BLaER1 (cell line): ENCODE measurements at regions not wholly inside any gene's neighbourhood (a gene's known extent, or its start where the extent isn't known, plus 50 kb on each side); places are given as distances from the start of the nearest gene placed in this dataset.

ENCODE experiments used
- H3K27ac ChIP-seq: shearing (Covaris generic); formaldehyde crosslinking; 2 replicates; pipeline ENCODE4 v1.8.1; 2022
- H3K27me3 ChIP-seq: shearing (Covaris generic); formaldehyde crosslinking; 2 replicates; pipeline ENCODE4 v1.8.1; 2022
- H3K36me3 ChIP-seq: shearing (Covaris generic); formaldehyde crosslinking; 2 replicates; pipeline ENCODE4 v1.8.1; 2022
- H3K4me1 ChIP-seq: shearing (Covaris generic); formaldehyde crosslinking; 2 replicates; pipeline ENCODE4 v1.8.1; 2022
- H3K4me2 ChIP-seq: shearing (Covaris generic); formaldehyde crosslinking; 2 replicates; pipeline ENCODE4 v1.8.1; 2022
- H3K4me3 ChIP-seq: shearing (Covaris generic); formaldehyde crosslinking; 2 replicates; pipeline ENCODE4 v1.8.1; 2022
- H3K9ac ChIP-seq: shearing (Covaris generic); formaldehyde crosslinking; 2 replicates; pipeline ENCODE4 v1.8.1; 2022
- H3K9me3 ChIP-seq: shearing (Covaris generic); formaldehyde crosslinking; 2 replicates; pipeline ENCODE4 v1.8.1; 2022
- H4K20me1 ChIP-seq: shearing (Covaris generic); formaldehyde crosslinking; 2 replicates; pipeline ENCODE4 v1.8.1; 2022
- Cebpa-rat ChIP-seq: shearing (Covaris generic); IDR thresholded peaks from 2 replicates; pipeline ENCODE4 v1.8.1; 2022

- Histone ChIP-seq H3K4me1 (no peaks in the 10 kb centered on the region), H3K27ac (no peak overlapping the region), H3K9me3 (no peaks in the 10 kb centered on the region), H3K27me3 (no peaks in the 10 kb centered on the region), H3K36me3 (no peaks in the 10 kb centered on the region), H3K4me2 (no peak overlapping the region), H3K4me3 (no peak overlapping the region), H3K9ac (no peak overlapping the region), H4K20me1 (no peaks in the 10 kb centered on the region)
- no peak for TF ChIP-seq Cebpa-rat
Measured at GRCh38 chr11:91860661-91861060, 364.0 kb upstream of the FAT3 start.

- H3K4me1 ChIP-seq, result no peaks in the 10 kb centered on the region
- H3K27me3 ChIP-seq, result no peaks in the 10 kb centered on the region
- H3K36me3 ChIP-seq, result no peaks in the 10 kb centered on the region
- TF ChIP-seq Cebpa-rat, result no peak
- H3K9ac ChIP-seq, result no peak overlapping the region
- H3K4me3 ChIP-seq, result no peak overlapping the region
- H3K27ac ChIP-seq, result no peak overlapping the region
- no peak overlapping the region for H3K4me2 ChIP-seq
- H3K9me3 ChIP-seq, result no peaks in the 10 kb centered on the region
- no peaks in the 10 kb centered on the region for H4K20me1 ChIP-seq
Measured at GRCh38 chr11:91859666-91860065, 365.0 kb upstream of the FAT3 start.

- no peak overlapping the region for H3K4me3 ChIP-seq
- H3K27me3 ChIP-seq, result no peaks in the 10 kb centered on the region
- no peak overlapping the region for H3K27ac ChIP-seq
- no peaks in the 10 kb centered on the region for H3K4me1 ChIP-seq
- H3K36me3 ChIP-seq, result no peaks in the 10 kb centered on the region
- no peak for TF ChIP-seq Cebpa-rat
- no peaks in the 10 kb centered on the region for H3K9me3 ChIP-seq
- H3K9ac ChIP-seq, result no peak overlapping the region
- no peak overlapping the region for H3K4me2 ChIP-seq
- no peaks in the 10 kb centered on the region for H4K20me1 ChIP-seq
Measured at GRCh38 chr11:91857179-91857578, 367.4 kb upstream of the FAT3 start.

GRCh38 chr11:91854780-91855179, 369.8 kb upstream of the FAT3 start:
- H3K4me3 ChIP-seq, result no peak overlapping the region
- H3K27ac ChIP-seq, result no peak overlapping the region
- TF ChIP-seq Cebpa-rat, result no peak
- H4K20me1 ChIP-seq, result no peaks in the 10 kb centered on the region
- H3K27me3 ChIP-seq, result no peaks in the 10 kb centered on the region
- H3K4me2 ChIP-seq, result no peak overlapping the region
- H3K9ac ChIP-seq, result no peak overlapping the region
- no peaks in the 10 kb centered on the region for H3K36me3 ChIP-seq
- H3K4me1 ChIP-seq, result no peaks in the 10 kb centered on the region
- H3K9me3 ChIP-seq, result no peaks in the 10 kb centered on the region

GRCh38 chr11:91854171-91854570, 370.4 kb upstream of the FAT3 start:
- Histone ChIP-seq H3K9ac (no peak overlapping the region), H3K4me3 (no peak overlapping the region), H3K4me2 (no peak overlapping the region), H3K9me3 (no peaks in the 10 kb centered on the region), H3K27ac (no peak overlapping the region), H3K4me1 (no peaks in the 10 kb centered on the region), H3K27me3 (no peaks in the 10 kb centered on the region), H3K36me3 (no peaks in the 10 kb centered on the region), H4K20me1 (no peaks in the 10 kb centered on the region)
- no peak for TF ChIP-seq Cebpa-rat

- H3K36me3 ChIP-seq, result no peaks in the 10 kb centered on the region
- no peaks in the 10 kb centered on the region for H3K27me3 ChIP-seq
- H3K9me3 ChIP-seq, result no peaks in the 10 kb centered on the region
- H4K20me1 ChIP-seq, result no peaks in the 10 kb centered on the region
- H3K9ac ChIP-seq, result no peak overlapping the region
- H3K27ac ChIP-seq, result no peak overlapping the region
- H3K4me2 ChIP-seq, result no peak overlapping the region
- no peaks in the 10 kb centered on the region for H3K4me1 ChIP-seq
- H3K4me3 ChIP-seq, result no peak overlapping the region
- no peak for TF ChIP-seq Cebpa-rat
Measured at GRCh38 chr11:91851908-91852307, 372.7 kb upstream of the FAT3 start.

GRCh38 chr11:91850533-91851275, 373.9 kb upstream of the FAT3 start:
- H3K9me3 ChIP-seq, result no peaks in the 10 kb centered on the region
- H3K27ac ChIP-seq, result no peak overlapping the region
- no peak overlapping the region for H3K4me3 ChIP-seq
- H3K36me3 ChIP-seq, result no peaks in the 10 kb centered on the region
- H3K4me1 ChIP-seq, result no peaks in the 10 kb centered on the region
- no peaks in the 10 kb centered on the region for H4K20me1 ChIP-seq
- no peaks in the 10 kb centered on the region for H3K27me3 ChIP-seq
- no peak overlapping the region for H3K9ac ChIP-seq
- no peak for TF ChIP-seq Cebpa-rat
- no peak overlapping the region for H3K4me2 ChIP-seq

- H4K20me1 ChIP-seq, result no peaks in the 10 kb centered on the region
- no peak overlapping the region for H3K4me3 ChIP-seq
- no peaks in the 10 kb centered on the region for H3K9me3 ChIP-seq
- no peaks in the 10 kb centered on the region for H3K4me1 ChIP-seq
- no peaks in the 10 kb centered on the region for H3K36me3 ChIP-seq
- H3K27me3 ChIP-seq, result no peaks in the 10 kb centered on the region
- no peak overlapping the region for H3K27ac ChIP-seq
- no peak overlapping the region for H3K4me2 ChIP-seq
- H3K9ac ChIP-seq, result no peak overlapping the region
- TF ChIP-seq Cebpa-rat, result no peak
Measured at GRCh38 chr11:91850021-91850420, 374.6 kb upstream of the FAT3 start.

- Histone ChIP-seq H3K9me3 (no peaks in the 10 kb centered on the region), H3K4me3 (no peak overlapping the region), H3K9ac (no peak overlapping the region), H3K36me3 (no peaks in the 10 kb centered on the region), H3K4me1 (no peaks in the 10 kb centered on the region), H3K27me3 (no peaks in the 10 kb centered on the region), H3K4me2 (no peak overlapping the region), H3K27ac (no peak overlapping the region), H4K20me1 (no peaks in the 10 kb centered on the region)
- no peak for TF ChIP-seq Cebpa-rat
Measured at GRCh38 chr11:91846649-91847048, 378.0 kb upstream of the FAT3 start.

GRCh38 chr11:91846002-91846401, 378.6 kb upstream of the FAT3 start:
- Histone ChIP-seq H3K9me3 (no peaks in the 10 kb centered on the region), H3K36me3 (no peaks in the 10 kb centered on the region)
- no peak for TF ChIP-seq Cebpa-rat

More at GRCh38 chr11:91846002-91846401, 378.6 kb upstream of the FAT3 start:
- no peak overlapping the region for H3K4me3 ChIP-seq
- no peak overlapping the region for H3K9ac ChIP-seq
- H3K4me2 ChIP-seq, result no peak overlapping the region
- no peak overlapping the region for H3K27ac ChIP-seq
- no peaks in the 10 kb centered on the region for H3K27me3 ChIP-seq
- no peaks in the 10 kb centered on the region for H4K20me1 ChIP-seq
- no peaks in the 10 kb centered on the region for H3K4me1 ChIP-seq
